ENCODE measurements at regions not wholly inside any gene's neighbourhood (a gene's known extent, or its start where the extent isn't known, plus 50 kb on each side); places are given as distances from the start of the nearest gene placed in this dataset.

GRCh38 chr16:24445216-24445615, 94.2 kb upstream of the RBBP6 start:
- TF ChIP-seq CTCF (IDR thresholded peaks at IDR 0.05; ENCODE audit: poor library complexity) (no peak), EZH2 (IDR thresholded peaks at IDR 0.05; ENCODE audit: borderline replicate concordance) (no peak)

Measured in hepatocyte (in vitro differentiated cells).